Endothelial cell of umbilical vein (primary cell): ENCODE measurements at regions not wholly inside any gene's neighbourhood (a gene's known extent, or its start where the extent isn't known, plus 50 kb on each side); places are given as distances from the start of the nearest gene placed in this dataset.

Source experiments
- BruUV-seq: library from RNA; stranded (reverse); fragments of 400-500 nt; replicated peaks from 2 replicates; lab custom pipeline; 2021; lab: Mats Ljungman, UMichigan
- CTCF ChIA-PET: fragments of 300-600, 350-600 bp; sonication (Branson Sonifier 250); formaldehyde crosslinking; loops from one replicate; lab custom pipeline; 2021; ENCODE audit warnings: antibody characterized with exemption, inconsistent platforms; lab: Charles Lee
- POLR2A ChIA-PET: fragments of 300-600, 350-600 bp; sonication (Branson Sonifier 250); formaldehyde crosslinking; loops from one replicate; lab custom pipeline; 2021; ENCODE audit warnings: antibody characterized with exemption, inconsistent platforms; lab: Charles Lee
- DNase-seq: peaks from one replicate; pipeline ENCODE4 v3.0.0-alpha.2; 2011; ENCODE audit warnings: low read depth, low spot score
- FAIRE-seq: peaks from 2 replicates; lab custom pipeline; 2011; peaks lifted over from hg19 to GRCh38; lab: Jason Lieb, UNC
- H2AFZ ChIP-seq: 2 replicates; pipeline ENCODE4 v1.6.0; 2012; ENCODE audit warnings: low read depth, low read length, control low read depth, inconsistent platforms
- H3K27ac ChIP-seq: 2 replicates; pipeline ENCODE4 v1.5.1; 2011; ENCODE audit warnings: low read depth, mild to moderate bottlenecking, control low read depth, low read length, moderate library complexity; ENCODE audit not compliant: insufficient read depth
- H3K27me3 ChIP-seq, 2 experiments: 2 replicates each; pipeline versions ENCODE4 v1.6.0 to v1.6.1; 2011; ENCODE audit warnings: low read length in 2 of 2, mixed read lengths in 1 of 2; ENCODE audit not compliant: control insufficient read depth in 2 of 2, insufficient read depth in 2 of 2
- H3K36me3 ChIP-seq, 2 experiments: 2 replicates in 1 of 2; 3 replicates in 1 of 2; pipeline ENCODE4 v1.5.1; 2011; ENCODE audit warnings: low read length in 2 of 2, mild to moderate bottlenecking in 1 of 2, moderate library complexity in 1 of 2; ENCODE audit not compliant: control insufficient read depth in 2 of 2, insufficient read depth in 2 of 2; ENCODE audit errors: extremely low read depth in 1 of 2
- H3K4me1 ChIP-seq: 3 replicates; pipeline ENCODE4 v1.5.1; 2011; ENCODE audit warnings: mild to moderate bottlenecking, low read length; ENCODE audit not compliant: control insufficient read depth, insufficient read depth; ENCODE audit errors: extremely low read depth
- H3K4me2 ChIP-seq: 2 replicates; pipeline ENCODE4 v1.6.1; 2011; ENCODE audit warnings: low read length, control low read depth, mixed read lengths; ENCODE audit not compliant: insufficient read depth
- H3K4me3 ChIP-seq, 3 experiments: fragments of 200-600 bp in 1 of 3; sonication (generic), shearing (Covaris generic) in 1 of 3; replicated peaks in 1 of 3; 2 replicates each; pipeline ENCODE4 v1.5.1; 2011 to 2016; ENCODE audit warnings: control low read depth in 3 of 3, low read length in 3 of 3, mild to moderate bottlenecking in 2 of 3, inconsistent platforms in 1 of 3, low read depth in 1 of 3, moderate library complexity in 1 of 3; ENCODE audit not compliant: insufficient read depth in 1 of 3
- H3K79me2 ChIP-seq: 2 replicates; pipeline ENCODE4 v1.6.0; 2012; ENCODE audit warnings: low read length, inconsistent platforms; ENCODE audit not compliant: control insufficient read depth, insufficient read depth
- H3K9ac ChIP-seq: replicated peaks from 2 replicates; pipeline ENCODE3; 2011; ENCODE audit warnings: low read length, control low read depth; ENCODE audit not compliant: insufficient read depth; ENCODE audit errors: extremely low read depth
- H3K9me1 ChIP-seq: replicated peaks from 3 replicates; pipeline ENCODE4 v1.6.0; 2011; ENCODE audit warnings: mild to moderate bottlenecking, low read length; ENCODE audit not compliant: control insufficient read depth, insufficient read depth; ENCODE audit errors: extremely low read depth
- H3K9me3 ChIP-seq: replicated peaks from 2 replicates; pipeline ENCODE4 v1.5.1; 2012; ENCODE audit warnings: low read length, inconsistent platforms; ENCODE audit not compliant: control insufficient read depth, insufficient read depth
- H4K20me1 ChIP-seq: replicated peaks from 2 replicates; pipeline ENCODE3; 2011; ENCODE audit warnings: mild to moderate bottlenecking, low read length; ENCODE audit not compliant: control insufficient read depth, insufficient read depth; ENCODE audit errors: extremely low read depth
- CTCF ChIP-seq, 2 donors: IDR thresholded peaks; 1 replicate in 1 of 2; 2 replicates in 1 of 2; pipeline ENCODE4 v1.5.1; 2011; ENCODE audit warnings: low read length in 2 of 2, mild to moderate bottlenecking in 2 of 2, moderate library complexity in 2 of 2, control low read depth in 1 of 2, inconsistent platforms in 1 of 2, low read depth in 1 of 2; ENCODE audit not compliant: insufficient read depth in 1 of 2; ENCODE audit errors: extremely low read depth in 1 of 2
- EZH2 ChIP-seq: IDR thresholded peaks from 2 replicates; pipeline ENCODE4 v1.6.1; 2012; ENCODE audit warnings: borderline replicate concordance, low read depth, mild to moderate bottlenecking, moderate library complexity, low read length, inconsistent platforms; ENCODE audit not compliant: severe bottlenecking
- FOS ChIP-seq: IDR thresholded peaks from 2 replicates; pipeline ENCODE4 v1.6.1; 2011; ENCODE audit warnings: mild to moderate bottlenecking, low read length, moderate library complexity, borderline replicate concordance; ENCODE audit not compliant: insufficient read depth
- GATA2 ChIP-seq: IDR thresholded peaks from 2 replicates; pipeline ENCODE4 v1.7.0; 2011; ENCODE audit warnings: low read depth, mild to moderate bottlenecking, moderate library complexity, mixed read lengths, low read length; ENCODE audit not compliant: insufficient read length, insufficient read depth
- JUN ChIP-seq: IDR thresholded peaks from 2 replicates; pipeline ENCODE4 v1.6.1; 2011; ENCODE audit warnings: borderline replicate concordance, low read depth; ENCODE audit not compliant: insufficient read length, insufficient read depth
- MYC ChIP-seq: IDR thresholded peaks from one replicate; pipeline ENCODE4 v1.6.1; 2011; ENCODE audit warnings: mild to moderate bottlenecking, low read depth, low read length
- POLR2A ChIP-seq: IDR thresholded peaks from 2 replicates; pipeline ENCODE4 v1.6.1; 2012; ENCODE audit warnings: low read depth, mild to moderate bottlenecking, control low read depth, low read length
- POLR2AphosphoS5 ChIP-seq: IDR thresholded peaks from 2 replicates; pipeline ENCODE4 v1.6.1; 2012; ENCODE audit warnings: low read depth, mild to moderate bottlenecking, control low read depth, low read length, moderate library complexity; ENCODE audit not compliant: insufficient read depth
- dilution Hi-C: fragments of 300-500 bp; cut with MboI; formaldehyde crosslinking; loops from one replicate; pipeline ENCODE4 v1.15.0; 2019; ENCODE audit warnings: low sequenced_read_pairs; ENCODE audit not compliant: extremely low pct_ligation_motif_present
- intact Hi-C: fragments of 100-400 bp; cut with micrococcal nuclease; formaldehyde crosslinking; loops from one replicate; pipeline ENCODE4 v1.10.0; 2022
- TF ChIP-seq, protein P1 (sequence below): IDR thresholded peaks from 2 replicates; pipeline ENCODE4 v1.6.1; 2011; ENCODE audit not compliant: insufficient read depth, insufficient read length

GRCh38 chr7:113809581-113809980 is 109.2 kb downstream of the PPP1R3A start:
- Histone ChIP-seq H3K9ac (no peak overlapping the region), H3K27me3 (no peaks in the 10 kb centered on the region), H3K36me3 (no peaks in the 10 kb centered on the region), H3K4me1 (no peaks in the 10 kb centered on the region), H3K9me3 (no peaks in the 10 kb centered on the region), H3K9me1 (no peaks in the 10 kb centered on the region), H3K4me2 (no peak overlapping the region), H2AFZ (no peak overlapping the region), H3K4me3 (no peak overlapping the region), H3K27ac (no peak overlapping the region), H4K20me1 (no peaks in the 10 kb centered on the region), H3K79me2 (no peaks in the 10 kb centered on the region)
- dilution Hi-C loops (no loop called here), intact Hi-C loops (no loop called here)
- FAIRE-seq (no peak), DNase-seq (no peak)
- no TSS peak for BruUV-seq
- ChIA-PET CTCF (interaction anchor here (1.4 kb wide), 1 partner anchor 35 kb away, joined by 3 read pairs; no protein-coding TSS in a partner anchor), POLR2A (no interaction called here)
- no peak for TF ChIP-seq JUN
- TF ChIP-seq, protein P1, sequence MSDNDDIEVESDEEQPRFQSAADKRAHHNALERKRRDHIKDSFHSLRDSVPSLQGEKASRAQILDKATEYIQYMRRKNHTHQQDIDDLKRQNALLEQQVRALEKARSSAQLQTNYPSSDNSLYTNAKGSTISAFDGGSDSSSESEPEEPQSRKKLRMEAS: no peak
- no peak for TF ChIP-seq FOS
- TF ChIP-seq GATA2: no peak
- no peak for TF ChIP-seq CTCF (IDR thresholded peaks at IDR 0.05; ENCODE audit: extremely low read depth in 1 of 2, insufficient read depth in 1 of 2, low read depth in 1 of 2, low read length in 2 of 2)
- TF ChIP-seq POLR2A: no peak
- TF ChIP-seq EZH2: no peak
- no peak for TF ChIP-seq POLR2AphosphoS5
- no peak for TF ChIP-seq MYC
